ENCODE measurements at regions not wholly inside any gene's neighbourhood (a gene's known extent, or its start where the extent isn't known, plus 50 kb on each side); places are given as distances from the start of the nearest gene placed in this dataset.

DNA sequence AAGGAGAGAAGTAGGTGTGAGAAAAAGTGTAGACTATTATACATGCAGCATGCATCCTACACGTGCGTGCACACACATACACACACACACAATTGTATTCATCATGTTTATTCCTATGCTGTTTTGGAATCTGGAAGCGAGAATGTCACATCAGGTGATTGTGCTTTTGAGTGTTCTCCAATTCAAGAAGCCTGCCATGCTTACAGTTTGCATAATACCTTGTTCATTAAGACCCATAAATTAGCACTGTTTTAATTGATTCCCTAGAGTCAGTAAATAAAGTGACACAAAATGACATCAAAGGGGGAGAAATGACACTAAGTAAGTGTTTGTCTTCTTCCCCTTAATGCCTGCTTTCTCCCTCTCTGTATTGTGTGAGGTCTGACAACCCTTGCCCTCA is 336.1 kb upstream of the IGFBP7 start (continued):
- no peak for TF ChIP-seq ZBTB10 (CRISPR knock-in tag; IDR thresholded peaks at IDR 0.05; ENCODE audit: borderline replicate concordance)

DNA sequence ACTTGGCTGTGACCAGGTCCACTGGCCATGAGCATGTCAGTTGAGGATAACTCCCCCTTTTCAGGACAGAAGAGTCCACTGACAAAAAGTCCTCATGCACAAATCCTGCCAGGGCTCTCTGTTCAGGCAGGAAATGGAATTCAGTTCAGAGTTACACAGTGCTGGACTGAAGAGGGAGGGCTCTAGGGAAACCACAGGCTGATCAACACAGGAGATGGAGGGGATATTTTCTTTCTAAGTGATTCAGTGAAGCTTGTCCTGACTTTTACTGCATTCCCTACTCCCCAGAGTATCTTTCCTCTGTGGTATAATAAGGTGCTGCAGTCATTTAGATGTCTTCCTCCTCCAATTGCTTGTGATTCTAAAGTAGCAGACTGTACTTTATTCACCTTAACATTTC is 335.5 kb upstream of the IGFBP7 start:
- Histone ChIP-seq H3K9ac (ENCODE audit: insufficient read depth, low read depth, low read length) (no peak overlapping the region), H3K4me2 (ENCODE audit: low read depth, low read length) (no peak overlapping the region), H3K9me3 (ENCODE audit: low read length) (no peaks in the 10 kb centered on the region), H3K36me3 (replicated peaks in 1 of 2; ENCODE audit: control insufficient read depth in 1 of 2, insufficient read depth in 2 of 2, low read length in 2 of 2) (no peaks in the 10 kb centered on the region), H3K4me3 (replicated peaks in 1 of 3; ENCODE audit: insufficient read depth in 1 of 3, low read depth in 2 of 3, low read length in 3 of 3) (no peak overlapping the region), H2AFZ (ENCODE audit: low read length) (no peak overlapping the region), H3K27ac (ENCODE audit: extremely low read length, insufficient read depth, low read length) (no peak overlapping the region), H3K79me2 (ENCODE audit: insufficient read depth, low read length) (no peaks in the 10 kb centered on the region), H3K27me3 (ENCODE audit: control insufficient read depth in 1 of 2, insufficient read depth in 2 of 2, low read length in 2 of 2) (no peaks in the 10 kb centered on the region; a peak in 1 of 5 replicates), H4K20me1 (ENCODE audit: insufficient read depth, low read length) (no peaks in the 10 kb centered on the region), H3K4me1 (ENCODE audit: insufficient read depth, low read length) (no peaks in the 10 kb centered on the region)
- no TSS peak for BruUV-seq (replicated peaks)
- ChIA-PET POLR2A (no interaction called here), CTCF (ENCODE audit: low intra/inter-chr PET ratio, low total read pairs) (no interaction called here)
- in situ Hi-C loops (cut with HindIII; ENCODE audit: extremely low pct_ligation_motif_present, low pct_unique_long_range_greater_than_20kb) = no loop called here
- no peak for DNase-seq (ENCODE audit: low spot score)
- TF ChIP-seq FOXO4 (CRISPR knock-in tag; conservative IDR thresholded peaks at IDR 0.05) = no peak
- intact Hi-C loops (cut with micrococcal nuclease; ENCODE audit: unreplicated experiment) = no loop called here
- FAIRE-seq = no peak
- no peak for ATAC-seq

GRCh38 chr4:57444671-57445070 is 334.5 kb upstream of the IGFBP7 start:
- no peaks in the 10 kb centered on the region for H3K4me1 ChIP-seq (ENCODE audit: insufficient read depth, low read length)
- in situ Hi-C loops (cut with HindIII; ENCODE audit: extremely low pct_ligation_motif_present, low pct_unique_long_range_greater_than_20kb) = no loop called here
- POLR2A ChIA-PET = no interaction called here
- no peak overlapping the region for H3K27ac ChIP-seq (ENCODE audit: extremely low read length, insufficient read depth, low read length)
- BruUV-seq (replicated peaks) = no TSS peak
- WGBS (ENCODE audit: low lambda C conversion rate) = 2% methylated on average over 4 of the region's 4 CpGs
- H3K36me3 ChIP-seq (replicated peaks in 1 of 2; ENCODE audit: control insufficient read depth in 1 of 2, insufficient read depth in 2 of 2, low read length in 2 of 2) = no peaks in the 10 kb centered on the region
- H3K27me3 ChIP-seq (ENCODE audit: control insufficient read depth in 1 of 2, insufficient read depth in 2 of 2, low read length in 2 of 2) = no peaks in the 10 kb centered on the region; a peak in 1 of 5 replicates
- FAIRE-seq (no peak), ATAC-seq (no peak), DNase-seq (ENCODE audit: low spot score) (no peak)
- H3K9me3 ChIP-seq (ENCODE audit: low read length) = no peaks in the 10 kb centered on the region
- TF ChIP-seq ZFP1 (CRISPR knock-in tag; IDR thresholded peaks at IDR 0.05) (no peak), ATF7 (IDR thresholded peaks at IDR 0.05) (peak; percentile 89; the same call in 1 of the 2 replicates), ATF7 (CRISPR knock-in tag; IDR thresholded peaks at IDR 0.05) (no peak)
- intact Hi-C loops (cut with micrococcal nuclease; ENCODE audit: unreplicated experiment) = loop anchor here (5.0 kb wide), 1 partner anchor 1718 kb away; no protein-coding TSS in a partner anchor
- no peaks in the 10 kb centered on the region for H4K20me1 ChIP-seq (ENCODE audit: insufficient read depth, low read length)
- H3K4me3 ChIP-seq (replicated peaks in 1 of 3; ENCODE audit: insufficient read depth in 1 of 3, low read depth in 2 of 3, low read length in 3 of 3) = no peak overlapping the region
- H2AFZ ChIP-seq (ENCODE audit: low read length) = no peak overlapping the region
- no peaks in the 10 kb centered on the region for H3K79me2 ChIP-seq (ENCODE audit: insufficient read depth, low read length)
- CTCF ChIA-PET (ENCODE audit: low intra/inter-chr PET ratio, low total read pairs) = no interaction called here
- H3K9ac ChIP-seq (ENCODE audit: insufficient read depth, low read depth, low read length) = no peak overlapping the region
- no peak overlapping the region for H3K4me2 ChIP-seq (ENCODE audit: low read depth, low read length)

All from HepG2 (cell line).